Activated CD4-positive, alpha-beta memory T cell treated with anti-CD3 and anti-CD28 coated beads, Interleukin-2, amount 10 ng/mL, durations not matched to agents 7 days and 5 days (primary cell): ENCODE measurements at regions not wholly inside any gene's neighbourhood (a gene's known extent, or its start where the extent isn't known, plus 50 kb on each side); places are given as distances from the start of the nearest gene placed in this dataset.

Experiments used
- CTCF ChIA-PET: fragments of 350-600 bp; sonication (Branson Sonifier 250); formaldehyde crosslinking; loops from one replicate; lab custom pipeline; 2021; ENCODE audit warnings: antibody characterized with exemption, inconsistent platforms; lab: Charles Lee
- POLR2A ChIA-PET: fragments of 350-600 bp; sonication (Branson Sonifier 250); formaldehyde crosslinking; loops from one replicate; lab custom pipeline; 2021; ENCODE audit warnings: antibody characterized with exemption; lab: Charles Lee
- DNase-seq: peaks from one replicate; pipeline ENCODE4 v3.0.0-alpha.2; 2020
- H3K27ac Mint-ChIP-seq: one replicate; pipeline ENCODE4 v1.8.0; 2021; ENCODE audit warnings: mild to moderate bottlenecking, mixed read lengths
- H3K27me3 Mint-ChIP-seq: one replicate; pipeline ENCODE4 v1.8.0; 2021; ENCODE audit warnings: mixed read lengths
- H3K36me3 Mint-ChIP-seq: one replicate; pipeline ENCODE4 v1.8.0; 2021; ENCODE audit warnings: low read depth, mixed read lengths
- H3K4me1 Mint-ChIP-seq: one replicate; pipeline ENCODE4 v1.8.0; 2021; ENCODE audit warnings: mixed read lengths
- H3K4me3 Mint-ChIP-seq: one replicate; pipeline ENCODE4 v1.8.0; 2021; ENCODE audit warnings: mild to moderate bottlenecking, mixed read lengths
- H3K9me3 Mint-ChIP-seq: one replicate; pipeline ENCODE4 v1.8.0; 2021; ENCODE audit warnings: mixed read lengths

GRCh38 chr6:137651178-137651577 is 157.0 kb upstream of the OLIG3 start:
- no peak for DNase-seq
- Mint-ChIP-seq H3K9me3 (peaks cover 15% of the 10 kb centered on the region), H3K27ac (no peak overlapping the region), H3K27me3 (peaks cover 6% of the 10 kb centered on the region), H3K36me3 (peaks cover 5% of the 10 kb centered on the region), H3K4me3 (no peak overlapping the region), H3K4me1 (peaks cover 5% of the 10 kb centered on the region)
- CTCF ChIA-PET = interaction anchor here (1.1 to 1.2 kb wide), 3 partner anchors 9 to 57 kb away, joined by 3 read pairs; no protein-coding TSS in a partner anchor
- POLR2A ChIA-PET = no interaction called here

- peaks cover 6% of the 10 kb centered on the region for H3K27me3 Mint-ChIP-seq
- DNase-seq = no peak
- no peak overlapping the region for H3K4me3 Mint-ChIP-seq
- H3K9me3 Mint-ChIP-seq = peaks cover 15% of the 10 kb centered on the region
- POLR2A ChIA-PET = interaction anchor here (0.9 kb wide), 1 partner anchor 434 kb away, joined by 3 read pairs; no protein-coding TSS in a partner anchor
- CTCF ChIA-PET = interaction anchor here (0.9 to 1.2 kb wide), 3 partner anchors 10 to 56 kb away, joined by 3 read pairs; no protein-coding TSS in a partner anchor
- H3K4me1 Mint-ChIP-seq = peaks cover 10% of the 10 kb centered on the region
- no peak overlapping the region for H3K27ac Mint-ChIP-seq
- H3K36me3 Mint-ChIP-seq = peaks cover 5% of the 10 kb centered on the region
Measured at GRCh38 chr6:137651591-137652335, 157.6 kb upstream of the OLIG3 start.

GRCh38 chr6:137652961-137653705 is 158.9 kb upstream of the OLIG3 start:
- Mint-ChIP-seq H3K27ac (no peak overlapping the region), H3K4me3 (no peak overlapping the region), H3K27me3 (no peaks in the 10 kb centered on the region), H3K4me1 (peaks cover 23% of the 10 kb centered on the region), H3K36me3 (peaks cover 5% of the 10 kb centered on the region), H3K9me3 (peaks cover 15% of the 10 kb centered on the region)
- CTCF ChIA-PET = interaction anchor here (0.9 kb wide), 1 partner anchor 9 kb away, joined by 3 read pairs; no protein-coding TSS in a partner anchor
- DNase-seq = no peak
- POLR2A ChIA-PET = no interaction called here

- peaks cover 15% of the 10 kb centered on the region for H3K9me3 Mint-ChIP-seq
- ChIA-PET POLR2A (no interaction called here), CTCF (no interaction called here)
- peaks cover 23% of the 10 kb centered on the region for H3K4me1 Mint-ChIP-seq
- no peak overlapping the region for H3K27ac Mint-ChIP-seq
- H3K4me3 Mint-ChIP-seq = no peak overlapping the region
- peaks cover 5% of the 10 kb centered on the region for H3K36me3 Mint-ChIP-seq
- H3K27me3 Mint-ChIP-seq = no peaks in the 10 kb centered on the region
- DNase-seq = no peak
Measured at GRCh38 chr6:137653706-137654059, 159.5 kb upstream of the OLIG3 start.

GRCh38 chr6:137654365-137654981 is 160.3 kb upstream of the OLIG3 start:
- peaks cover 15% of the 10 kb centered on the region for H3K9me3 Mint-ChIP-seq
- H3K27me3 Mint-ChIP-seq = no peaks in the 10 kb centered on the region
- CTCF ChIA-PET = no interaction called here
- H3K27ac Mint-ChIP-seq = no peak overlapping the region
- POLR2A ChIA-PET = no interaction called here
- peaks cover 23% of the 10 kb centered on the region for H3K4me1 Mint-ChIP-seq
- H3K36me3 Mint-ChIP-seq = peaks cover 5% of the 10 kb centered on the region
- H3K4me3 Mint-ChIP-seq = no peak overlapping the region
- DNase-seq = no peak

- Mint-ChIP-seq H3K27me3 (no peaks in the 10 kb centered on the region), H3K9me3 (peaks cover 15% of the 10 kb centered on the region), H3K36me3 (peaks cover 5% of the 10 kb centered on the region), H3K4me1 (peaks cover 25% of the 10 kb centered on the region), H3K27ac (no peak overlapping the region), H3K4me3 (no peak overlapping the region)
- ChIA-PET CTCF (no interaction called here), POLR2A (no interaction called here)
- no peak for DNase-seq
Measured at GRCh38 chr6:137655291-137655690, 161.1 kb upstream of the OLIG3 start.

- Mint-ChIP-seq H3K36me3 (peaks cover 5% of the 10 kb centered on the region), H3K4me3 (no peak overlapping the region), H3K27me3 (no peaks in the 10 kb centered on the region), H3K27ac (peak overlapping the region; percentile 59), H3K4me1 (peaks cover 28% of the 10 kb centered on the region), H3K9me3 (peaks cover 15% of the 10 kb centered on the region)
- no peak for DNase-seq
- ChIA-PET POLR2A (interaction anchor here (0.7 to 1.8 kb wide), 7 partner anchors 12 to 365 kb away, joined by 3 to 17 read pairs (median 4); partner anchors contain the start of gene TNFAIP3), CTCF (interaction anchor here (1.0 to 1.1 kb wide), 2 partner anchors 67 to 350 kb away, joined by 3 read pairs; no protein-coding TSS in a partner anchor)
Measured at GRCh38 chr6:137656735-137657134, 162.5 kb upstream of the OLIG3 start.

GRCh38 chr6:137657351-137657911 is 163.2 kb upstream of the OLIG3 start:
- ChIA-PET CTCF (interaction anchor here (0.7 to 1.1 kb wide), 4 partner anchors 40 to 349 kb away, joined by 3 read pairs; no protein-coding TSS in a partner anchor), POLR2A (interaction anchor here (0.7 to 1.8 kb wide), 7 partner anchors 12 to 365 kb away, joined by 3 to 17 read pairs (median 4); partner anchors contain the start of gene TNFAIP3)
- H3K27ac Mint-ChIP-seq = peak overlapping the region; percentile 59
- DNase-seq = peak; percentile 58
- no peaks in the 10 kb centered on the region for H3K27me3 Mint-ChIP-seq
- H3K9me3 Mint-ChIP-seq = peaks cover 15% of the 10 kb centered on the region
- peaks cover 31% of the 10 kb centered on the region for H3K4me1 Mint-ChIP-seq
- no peak overlapping the region for H3K4me3 Mint-ChIP-seq
- H3K36me3 Mint-ChIP-seq = peaks cover 5% of the 10 kb centered on the region

- POLR2A ChIA-PET = interaction anchor here (1.3 to 1.8 kb wide), 2 partner anchors 23 to 29 kb away, joined by 8 to 17 read pairs; no protein-coding TSS in a partner anchor
- CTCF ChIA-PET = interaction anchor here (0.6 to 1.7 kb wide), 6 partner anchors 11 to 555 kb away, joined by 3 to 4 read pairs (median 4); no protein-coding TSS in a partner anchor
Measured at GRCh38 chr6:137658287-137658686, 164.1 kb upstream of the OLIG3 start.

GRCh38 chr6:137659871-137660270 is 165.7 kb upstream of the OLIG3 start:
- Mint-ChIP-seq H3K36me3 (peaks cover under 1% of the 10 kb centered on the region), H3K27ac (no peak overlapping the region), H3K27me3 (no peaks in the 10 kb centered on the region), H3K4me1 (peaks cover 32% of the 10 kb centered on the region), H3K4me3 (no peak overlapping the region), H3K9me3 (peaks cover 2% of the 10 kb centered on the region)
- no peak for DNase-seq
- ChIA-PET CTCF (interaction anchor here (0.9 to 1.7 kb wide), 2 partner anchors 18 to 39 kb away, joined by 4 read pairs; no protein-coding TSS in a partner anchor), POLR2A (no interaction called here)

More at GRCh38 chr6:137658287-137658686, 164.1 kb upstream of the OLIG3 start:
- Mint-ChIP-seq H3K4me3 (no peak overlapping the region), H3K27ac (no peak overlapping the region), H3K36me3 (peaks cover 5% of the 10 kb centered on the region), H3K27me3 (no peaks in the 10 kb centered on the region), H3K4me1 (peaks cover 31% of the 10 kb centered on the region), H3K9me3 (peaks cover 12% of the 10 kb centered on the region)
- DNase-seq = no peak

- CTCF ChIA-PET = interaction anchor here (1.7 kb wide), 1 partner anchor 18 kb away, joined by 4 read pairs; no protein-coding TSS in a partner anchor
- Mint-ChIP-seq H3K27ac (no peak overlapping the region), H3K27me3 (no peaks in the 10 kb centered on the region), H3K9me3 (no peaks in the 10 kb centered on the region), H3K4me1 (peaks cover 35% of the 10 kb centered on the region), H3K4me3 (no peak overlapping the region), H3K36me3 (no peaks in the 10 kb centered on the region)
- DNase-seq = no peak
- POLR2A ChIA-PET = no interaction called here
Measured at GRCh38 chr6:137660296-137660731, 166.1 kb upstream of the OLIG3 start.

GRCh38 chr6:137661601-137662000 is 167.4 kb upstream of the OLIG3 start:
- ChIA-PET POLR2A (interaction anchor here (0.6 kb wide), 1 partner anchor 1373 kb away, joined by 3 read pairs; no protein-coding TSS in a partner anchor), CTCF (interaction anchor here (1.0 to 2.2 kb wide), 8 partner anchors 9 to 447 kb away, joined by 3 to 18 read pairs (median 3); partner anchors contain the start of gene TNFAIP3)
- Mint-ChIP-seq H3K27ac (no peak overlapping the region), H3K27me3 (no peaks in the 10 kb centered on the region), H3K9me3 (no peaks in the 10 kb centered on the region), H3K36me3 (no peaks in the 10 kb centered on the region), H3K4me3 (no peak overlapping the region), H3K4me1 (peaks cover 39% of the 10 kb centered on the region)
- DNase-seq = peak; percentile 32
